Kidney capillary endothelial cell (primary cell): ENCODE measurements at regions not wholly inside any gene's neighbourhood (a gene's known extent, or its start where the extent isn't known, plus 50 kb on each side); places are given as distances from the start of the nearest gene placed in this dataset.

ENCODE experiments used
- DNase-seq: peaks from one replicate; pipeline ENCODE4 v3.0.0-alpha.2; 2018; ENCODE audit warnings: low spot score

- no peak for DNase-seq
Measured at GRCh38 chr14:81837304-81837703, 303.7 kb upstream of the SEL1L start.

DNA sequence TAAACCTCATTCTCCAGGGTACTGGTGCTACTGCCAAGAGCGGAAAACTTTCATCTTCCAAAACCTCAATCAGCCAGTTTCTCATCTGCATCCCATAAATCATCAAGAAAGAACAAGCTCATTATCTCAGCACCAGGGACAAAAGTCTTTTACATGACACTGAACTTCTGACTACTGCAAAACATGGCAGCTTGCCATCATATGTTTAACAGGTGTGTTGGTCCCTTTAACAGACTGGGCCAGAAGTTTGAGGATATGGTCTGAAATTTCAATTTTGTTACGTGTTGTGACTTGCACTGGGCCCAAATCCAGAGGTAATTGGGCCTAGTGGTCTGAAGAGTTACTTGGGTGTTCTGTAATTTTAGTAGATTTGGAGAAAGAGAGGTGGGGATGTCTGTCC is 305.4 kb upstream of the SEL1L start:
- no peak for DNase-seq

GRCh38 chr14:81841346-81841745 is 307.7 kb upstream of the SEL1L start:
- DNase-seq: no peak

GRCh38 chr14:81849714-81850113 is 316.1 kb upstream of the SEL1L start:
- DNase-seq: no peak

DNA sequence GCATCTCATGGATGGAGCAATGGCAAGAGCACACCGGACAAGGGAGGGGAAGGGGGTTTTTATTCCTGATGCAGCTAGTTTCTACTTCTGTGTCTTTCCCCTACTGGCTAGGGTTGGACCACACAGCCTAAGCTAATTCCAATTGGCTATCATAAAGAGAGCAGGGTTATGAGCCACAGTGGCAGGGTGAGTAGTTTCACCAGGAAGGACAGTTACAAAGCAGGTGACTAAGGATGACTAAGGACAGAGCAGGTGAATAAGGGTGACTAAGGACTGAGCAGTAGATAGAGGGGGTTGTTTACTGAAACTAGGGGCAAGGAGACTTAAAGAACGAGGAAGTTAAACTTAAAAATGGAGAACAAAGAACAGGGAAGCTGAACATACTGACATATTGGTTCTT is 321.4 kb upstream of the SEL1L start:
- no peak for DNase-seq

DNA sequence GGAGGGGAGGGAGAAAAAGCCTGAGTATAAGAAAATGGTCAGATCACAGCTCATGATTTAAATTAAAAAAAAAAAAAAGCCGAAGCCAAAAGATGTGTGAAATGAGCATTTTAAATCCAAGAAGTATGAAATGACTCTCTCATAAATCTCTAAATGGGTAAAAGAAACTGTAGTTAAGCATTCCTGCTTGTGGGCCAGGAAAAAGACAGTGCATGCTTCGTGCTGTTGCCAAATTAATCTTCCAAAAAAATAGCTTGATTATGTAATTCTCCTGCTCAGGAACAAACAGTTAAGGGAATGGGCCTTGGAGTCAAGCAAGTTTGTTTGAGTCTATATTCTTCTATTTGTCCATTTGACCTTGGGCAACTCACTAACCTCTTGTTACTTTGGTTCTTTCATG is 325.4 kb upstream of the SEL1L start:
- DNase-seq: no peak

DNA sequence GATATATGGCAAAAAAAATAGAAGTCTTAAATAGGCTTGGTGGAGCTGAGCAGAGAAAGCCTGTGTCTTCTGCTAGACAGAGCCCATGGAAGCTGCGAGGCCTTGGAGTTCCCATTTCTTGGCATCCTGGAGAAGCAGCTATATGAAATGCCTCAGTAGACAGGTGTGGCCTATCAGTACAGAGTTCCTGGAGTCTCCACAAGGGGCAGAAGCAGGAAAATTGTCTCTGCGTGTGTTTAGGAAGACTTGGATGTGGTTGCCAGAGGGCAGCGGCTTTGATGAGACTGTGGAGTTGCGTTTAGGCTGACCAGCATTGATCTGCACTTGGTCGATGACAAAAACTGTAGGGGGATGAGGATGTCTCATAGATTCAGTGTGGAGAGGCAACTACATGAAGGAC is 334.5 kb upstream of the SEL1L start:
- no peak for DNase-seq

- no peak for DNase-seq
Measured at GRCh38 chr14:81871706-81872105, 338.1 kb upstream of the SEL1L start.

DNA sequence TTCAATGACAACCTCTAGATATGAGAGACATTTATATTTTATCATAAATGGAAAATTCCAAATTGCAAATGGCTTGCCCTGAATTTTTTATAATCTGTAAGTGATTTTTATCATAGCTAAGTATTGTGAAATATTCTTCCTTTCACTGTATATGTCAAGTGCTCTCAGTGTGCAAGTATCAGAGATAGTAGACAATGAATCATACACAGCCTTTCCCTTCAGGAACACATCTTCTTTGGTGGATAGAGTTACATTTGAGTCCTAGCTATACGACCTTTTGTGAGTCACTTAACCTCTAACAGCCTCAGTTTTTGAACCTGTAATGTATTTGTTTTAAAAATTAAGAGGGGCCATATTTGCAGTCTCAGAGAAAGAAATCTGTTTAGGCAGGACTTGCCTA is 350.7 kb upstream of the SEL1L start:
- DNase-seq: no peak

DNA sequence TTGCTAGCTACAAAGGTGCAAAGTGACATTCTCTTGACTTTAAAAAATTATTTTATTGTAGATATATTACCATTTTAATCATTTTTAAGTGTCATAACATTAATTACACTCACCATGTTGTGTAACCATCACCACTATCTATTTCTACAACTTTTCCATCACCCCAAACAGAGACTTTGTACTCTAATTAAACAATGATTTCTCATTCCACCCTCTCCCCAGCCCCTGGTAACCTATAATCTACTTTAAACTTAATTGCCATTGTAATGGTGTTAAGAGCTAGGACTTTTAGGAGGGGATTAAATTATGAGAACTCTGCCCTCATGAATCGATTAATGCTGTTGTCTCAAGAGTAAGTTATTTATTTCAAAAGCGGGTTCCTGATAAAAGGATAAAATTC is 352.9 kb upstream of the SEL1L start:
- no peak for DNase-seq

DNA sequence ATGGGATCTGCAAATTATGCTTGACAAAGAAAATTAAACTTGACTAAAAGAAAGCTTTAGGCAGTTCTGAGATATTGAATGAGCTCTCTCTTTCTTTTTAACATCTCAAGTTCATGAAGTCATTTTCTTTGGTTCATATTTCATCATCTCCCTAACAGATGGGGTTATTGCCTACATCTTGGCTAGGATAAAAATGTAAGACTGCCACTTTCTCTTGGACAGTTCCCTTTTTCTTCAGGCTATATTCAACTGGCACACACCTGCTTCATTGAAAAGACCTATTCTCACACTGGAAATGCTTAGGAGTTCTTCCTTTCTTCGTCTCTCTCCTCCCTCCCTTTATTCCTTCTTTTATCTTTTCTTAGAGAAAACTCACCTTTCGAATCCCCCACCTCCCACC is 355.9 kb upstream of the SEL1L start:
- DNase-seq: no peak

DNA sequence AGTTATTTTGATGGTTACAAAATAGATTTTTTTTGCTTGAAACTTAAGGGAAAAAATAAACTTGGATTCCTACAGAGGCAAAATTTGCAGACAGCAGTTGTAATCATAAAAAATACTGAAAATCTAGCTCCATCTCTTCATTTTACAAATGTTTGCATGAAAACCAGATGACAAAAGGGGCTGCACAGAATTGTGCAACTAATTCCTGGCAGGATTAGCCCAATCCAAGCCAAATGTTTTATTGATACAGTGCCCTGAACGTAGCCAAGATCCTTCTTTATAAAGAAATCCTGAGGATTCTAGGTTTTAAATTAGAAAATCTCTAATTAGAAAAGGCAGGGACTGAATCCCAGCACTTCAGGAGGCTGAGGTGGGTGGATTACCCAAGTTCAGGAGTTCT is 356.4 kb upstream of the SEL1L start:
- DNase-seq: no peak

- DNase-seq: no peak
Measured at GRCh38 chr14:81903477-81903876, 369.8 kb upstream of the SEL1L start.

DNA sequence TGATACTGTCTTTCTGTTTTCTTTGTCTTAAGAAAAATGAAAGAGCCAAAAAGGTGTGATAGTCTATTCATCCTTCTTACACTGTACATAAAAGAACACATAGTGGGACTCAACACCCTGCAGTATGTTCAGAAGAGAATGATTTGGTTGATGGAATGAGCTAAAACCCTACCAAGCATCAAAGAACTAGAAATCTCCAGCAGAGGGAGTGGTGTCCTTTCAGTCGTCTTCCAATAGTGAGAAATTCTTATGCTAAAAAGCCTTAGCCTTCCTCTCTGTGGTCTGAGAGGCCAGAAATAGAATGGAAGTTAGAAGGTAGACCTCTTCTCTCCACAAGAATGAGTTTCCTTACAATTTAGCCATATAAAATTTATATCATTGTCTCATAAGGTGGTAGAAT is 393.4 kb upstream of the SEL1L start:
- no peak for DNase-seq

GRCh38 chr14:81931828-81932227 is 398.2 kb upstream of the SEL1L start:
- no peak for DNase-seq

DNA sequence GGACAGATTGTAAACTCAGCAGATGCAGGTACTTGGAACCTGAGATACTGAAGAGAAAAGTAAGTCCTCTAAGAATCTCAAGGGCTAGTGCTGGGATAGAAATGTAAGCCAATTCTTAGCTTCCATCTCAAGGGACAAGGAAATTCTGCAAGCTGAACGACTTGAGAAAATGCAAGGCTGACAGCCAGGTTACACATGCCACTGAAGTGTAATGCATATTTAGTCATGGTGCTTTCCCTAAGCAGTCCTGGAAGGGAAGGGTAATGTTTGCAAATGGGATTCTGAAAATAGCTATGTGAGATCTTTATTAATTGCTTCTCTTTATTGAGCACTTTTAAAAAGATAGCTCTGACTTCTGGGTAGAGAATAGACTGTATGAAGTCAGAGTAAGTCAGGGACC is 402.7 kb upstream of the SEL1L start:
- no peak for DNase-seq

- DNase-seq: no peak
Measured at GRCh38 chr14:81936902-81937301, 403.2 kb upstream of the SEL1L start.

- DNase-seq: no peak
Measured at GRCh38 chr14:81938341-81938740, 404.7 kb upstream of the SEL1L start.

DNA sequence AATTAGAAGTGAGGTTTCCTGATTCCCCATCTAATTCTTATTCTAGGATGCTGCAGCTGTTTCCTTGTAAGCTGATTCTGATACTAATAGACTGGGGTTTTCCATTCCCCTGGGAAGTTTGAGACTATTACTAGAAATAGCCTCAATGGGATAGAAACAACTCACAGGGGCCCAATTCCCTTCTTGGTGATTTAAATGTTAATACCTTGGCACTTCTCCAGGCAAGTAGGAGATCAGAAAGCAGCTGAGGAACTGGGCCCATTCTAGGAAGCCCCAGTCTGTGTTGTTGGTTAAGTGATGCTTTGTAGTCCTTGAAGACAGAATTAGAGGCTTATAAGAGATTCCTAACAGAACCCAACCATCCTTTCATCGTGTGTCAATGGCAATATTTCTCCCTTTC is 407.0 kb upstream of the SEL1L start:
- no peak for DNase-seq

GRCh38 chr14:81942071-81942470 is 408.4 kb upstream of the SEL1L start:
- DNase-seq: no peak

- no peak for DNase-seq
Measured at GRCh38 chr14:81946375-81946774, 412.7 kb upstream of the SEL1L start.

- DNase-seq: no peak
Measured at GRCh38 chr14:81946834-81947798, 413.5 kb upstream of the SEL1L start.

GRCh38 chr14:81952917-81953316 is 419.3 kb upstream of the SEL1L start:
- DNase-seq: no peak

DNA sequence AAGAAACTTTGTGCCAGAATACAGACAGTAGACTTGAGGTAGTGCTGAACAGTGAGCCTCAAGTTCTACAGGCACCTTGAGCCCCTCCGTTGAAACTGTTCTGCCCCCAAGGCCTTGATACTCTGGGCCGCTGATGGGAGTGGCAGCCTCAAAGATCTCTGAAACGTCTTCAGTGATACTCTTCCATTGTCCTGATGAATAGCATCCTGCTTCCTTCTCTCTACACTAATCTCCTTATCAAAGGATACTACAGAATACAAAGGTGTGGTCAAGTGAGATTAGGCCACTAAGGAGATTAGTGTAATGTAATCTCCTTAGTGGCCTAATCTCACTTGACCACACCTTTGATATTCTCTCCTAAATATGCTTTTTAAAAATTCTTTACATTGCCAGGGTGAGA is 419.8 kb upstream of the SEL1L start:
- no peak for DNase-seq
